ENCODE measurements at regions not wholly inside any gene's neighbourhood (a gene's known extent, or its start where the extent isn't known, plus 50 kb on each side); places are given as distances from the start of the nearest gene placed in this dataset.
A peak's percentile ranks its signal among the peaks of the same experiment; 100 is the strongest.
"Not testable (repeated sequence)": the region's sequence is repeated elsewhere in the genome, so short reads cannot be mapped to it uniquely, and the experiment has no call there.

- not testable (repeated sequence) for DNase-seq (ENCODE audit: low read depth)
These were observed 51.7 kb downstream of the PPIAL4C start for GRCh38 chr1:149635290-149635899.

- DNase-seq (ENCODE audit: low read depth) = peak; percentile 48
These were observed 52.9 kb downstream of the PPIAL4C start for GRCh38 chr1:149636286-149637122.

GRCh38 chr1:149638481-149638880, 54.8 kb downstream of the PPIAL4C start:
- DNase-seq (ENCODE audit: low read depth) = not testable (repeated sequence)

- DNase-seq (ENCODE audit: low read depth) = not testable (repeated sequence)
These were observed 55.4 kb downstream of the PPIAL4C start for GRCh38 chr1:149638901-149639658.

GRCh38 chr1:149641179-149641578, 57.5 kb downstream of the PPIAL4C start:
- not testable (repeated sequence) for DNase-seq (ENCODE audit: low read depth)

GRCh38 chr1:149644818-149645217, 61.2 kb downstream of the PPIAL4C start:
- DNase-seq (ENCODE audit: low read depth) = not testable (repeated sequence)

- not testable (repeated sequence) for DNase-seq (ENCODE audit: low read depth)
These were observed 62.8 kb downstream of the PPIAL4C start for GRCh38 chr1:149646360-149647017.

- not testable (repeated sequence) for DNase-seq (ENCODE audit: low read depth)
These were observed 63.3 kb downstream of the PPIAL4C start for GRCh38 chr1:149647018-149647373.

GRCh38 chr1:149657750-149658149, 74.1 kb downstream of the PPIAL4C start:
- not testable (repeated sequence) for DNase-seq (ENCODE audit: low read depth)

GRCh38 chr1:149658175-149658574, 74.5 kb downstream of the PPIAL4C start:
- DNase-seq (ENCODE audit: low read depth) = not testable (repeated sequence)

GRCh38 chr1:149664624-149665023, 81.0 kb downstream of the PPIAL4C start:
- not testable (repeated sequence) for DNase-seq (ENCODE audit: low read depth)

- not testable (repeated sequence) for DNase-seq (ENCODE audit: low read depth)
These were observed 81.4 kb downstream of the PPIAL4C start for GRCh38 chr1:149665033-149665432.

GRCh38 chr1:149665528-149665927, 81.9 kb downstream of the PPIAL4C start:
- not testable (repeated sequence) for DNase-seq (ENCODE audit: low read depth)

GRCh38 chr1:149673231-149673909, 89.7 kb downstream of the PPIAL4C start:
- DNase-seq (ENCODE audit: low read depth) = not testable (repeated sequence)

- DNase-seq (ENCODE audit: low read depth) = not testable (repeated sequence)
These were observed 91.3 kb downstream of the PPIAL4C start for GRCh38 chr1:149674921-149675320.

- DNase-seq (ENCODE audit: low read depth) = not testable (repeated sequence)
These were observed 93.7 kb downstream of the PPIAL4C start for GRCh38 chr1:149677359-149677758.

- DNase-seq (ENCODE audit: low read depth) = not testable (repeated sequence)
These were observed 95.8 kb upstream of the FCGR1A start for GRCh38 chr1:149686593-149687238.

- DNase-seq (ENCODE audit: low read depth) = not testable (repeated sequence)
These were observed 91.1 kb upstream of the FCGR1A start for GRCh38 chr1:149691399-149691798.

- DNase-seq (ENCODE audit: low read depth) = not testable (repeated sequence)
These were observed 89.5 kb upstream of the FCGR1A start for GRCh38 chr1:149692804-149693539.

GRCh38 chr1:149695066-149695465, 87.4 kb upstream of the FCGR1A start:
- not testable (repeated sequence) for DNase-seq (ENCODE audit: low read depth)
